ENCODE measurements at regions not wholly inside any gene's neighbourhood (a gene's known extent, or its start where the extent isn't known, plus 50 kb on each side); places are given as distances from the start of the nearest gene placed in this dataset.

DNA sequence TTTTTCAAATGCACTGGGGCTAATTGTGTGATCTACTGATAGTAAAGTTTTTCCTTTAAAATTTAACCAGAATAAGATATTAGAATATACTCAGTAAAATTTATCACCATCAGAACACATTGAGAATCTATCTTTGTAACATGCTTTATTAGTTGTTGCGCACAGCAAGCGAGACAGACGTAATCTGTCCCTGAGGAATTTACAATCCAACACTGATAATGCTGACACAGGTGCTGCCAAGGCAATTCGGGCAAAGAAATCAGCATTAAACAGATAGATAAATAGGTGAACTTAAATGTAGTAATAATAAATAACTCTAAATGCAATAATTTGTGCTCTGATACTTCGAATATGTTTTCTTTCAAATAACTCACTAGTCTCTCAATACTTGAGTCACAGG lies 607.2 kb downstream of the HTR1B start:
- Histone ChIP-seq H2AFZ (ENCODE audit: low read depth, low read length, poor library complexity, severe bottlenecking) (no peak overlapping the region), H3K4me3 (replicated peaks in 1 of 2; ENCODE audit: low read depth in 1 of 2, low read length in 2 of 2) (no peak overlapping the region), H3K4me1 (ENCODE audit: control insufficient read depth in 1 of 2, insufficient read depth in 2 of 2, low read length in 2 of 2) (no peaks in the 10 kb centered on the region), H3K9ac (ENCODE audit: low read length) (no peak overlapping the region), H3K36me3 (ENCODE audit: control insufficient read depth in 1 of 2, insufficient read depth in 2 of 2, low read length in 2 of 2) (no peaks in the 10 kb centered on the region), H3K27ac (ENCODE audit: low read depth, low read length) (no peak overlapping the region), H3K9me2 (ENCODE audit: insufficient read depth) (no peaks in the 10 kb centered on the region), H3K79me2 (ENCODE audit: insufficient read depth, low read length) (no peaks in the 10 kb centered on the region), H3K4me2 (ENCODE audit: low read length) (no peak overlapping the region), H3K9me3 (ENCODE audit: control insufficient read depth in 1 of 2, insufficient read depth in 1 of 2, low read depth in 1 of 2, low read length in 2 of 2) (no peaks in the 10 kb centered on the region), H4K20me1 (ENCODE audit: insufficient read depth) (no peaks in the 10 kb centered on the region), H3K27me3 (ENCODE audit: insufficient read depth, low read length) (no peaks in the 10 kb centered on the region)
- BruUV-seq (replicated peaks) = no TSS peak
- no peak for TF ChIP-seq POLR2AphosphoS5 (IDR thresholded peaks at IDR 0.05; ENCODE audit: low read depth, low read length)
- TF ChIP-seq CBX3 (IDR thresholded peaks at IDR 0.05; ENCODE audit: low read depth) = no peak
- TF ChIP-seq, protein P1, sequence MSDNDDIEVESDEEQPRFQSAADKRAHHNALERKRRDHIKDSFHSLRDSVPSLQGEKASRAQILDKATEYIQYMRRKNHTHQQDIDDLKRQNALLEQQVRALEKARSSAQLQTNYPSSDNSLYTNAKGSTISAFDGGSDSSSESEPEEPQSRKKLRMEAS (IDR thresholded peaks at IDR 0.05) = no peak
- no peak for TF ChIP-seq ZBTB33 (IDR thresholded peaks at IDR 0.05; ENCODE audit: extremely low read depth, insufficient replicate concordance, low read length)
- no peak for TF ChIP-seq CEBPB (IDR thresholded peaks at IDR 0.05; ENCODE audit: low read depth)
- TF ChIP-seq ATF3 (IDR thresholded peaks at IDR 0.05) = no peak
- TF ChIP-seq EGR1 (IDR thresholded peaks at IDR 0.05; ENCODE audit: low read depth) = no peak
- TF ChIP-seq ELF1 (IDR thresholded peaks at IDR 0.05; ENCODE audit: borderline replicate concordance, low read depth) = no peak
- ChIA-PET RAD21 (ENCODE audit: low non-redundant PET in 1 of 2, low total read pairs in 2 of 2, uncharacterized antibody in 2 of 2, unreplicated experiment in 2 of 2) (no interaction called here), POLR2A (no interaction called here), CTCF (no interaction called here)
- intact Hi-C loops (cut with micrococcal nuclease) = no loop called here
- ATAC-seq (no peak), DNase-seq (ENCODE audit: low read depth, low spot score) (no peak)

DNA sequence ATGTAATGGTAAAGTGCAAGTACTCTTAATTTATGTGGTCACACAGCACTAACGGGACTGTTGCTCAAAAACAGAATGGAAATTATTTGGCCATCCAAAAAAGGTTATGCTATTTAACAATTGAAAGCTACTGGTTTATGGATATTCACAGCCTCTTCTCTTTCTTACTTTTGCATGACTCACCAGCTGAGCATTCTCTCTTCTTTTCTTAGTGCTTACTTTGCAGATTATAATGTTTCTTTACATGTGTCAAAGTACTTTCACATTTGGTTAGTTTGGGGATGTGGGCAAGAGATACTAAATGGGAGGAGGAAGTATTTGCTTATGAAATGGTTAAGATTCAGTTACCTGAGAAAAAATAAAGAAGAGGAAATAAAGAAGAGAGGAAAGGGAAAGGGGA lies 610.5 kb downstream of the HTR1B start:
- H2AFZ ChIP-seq (ENCODE audit: low read depth, low read length, poor library complexity, severe bottlenecking) = no peak overlapping the region
- ChIA-PET RAD21 (ENCODE audit: low non-redundant PET in 1 of 2, low total read pairs in 2 of 2, uncharacterized antibody in 2 of 2, unreplicated experiment in 2 of 2) (no interaction called here), CTCF (interaction anchor here (1.3 kb wide), 1 partner anchor 9 kb away, joined by 7 read pairs; no protein-coding TSS in a partner anchor), POLR2A (no interaction called here)
- H3K9me3 ChIP-seq (ENCODE audit: control insufficient read depth in 1 of 2, insufficient read depth in 1 of 2, low read depth in 1 of 2, low read length in 2 of 2) = no peaks in the 10 kb centered on the region
- H3K79me2 ChIP-seq (ENCODE audit: insufficient read depth, low read length) = no peaks in the 10 kb centered on the region
- no peaks in the 10 kb centered on the region for H3K4me1 ChIP-seq (ENCODE audit: control insufficient read depth in 1 of 2, insufficient read depth in 2 of 2, low read length in 2 of 2)
- ATAC-seq = no peak
- intact Hi-C loops (cut with micrococcal nuclease) = no loop called here
- H3K36me3 ChIP-seq (ENCODE audit: control insufficient read depth in 1 of 2, insufficient read depth in 2 of 2, low read length in 2 of 2) = no peaks in the 10 kb centered on the region
- H3K27ac ChIP-seq (ENCODE audit: low read depth, low read length) = no peak overlapping the region
- H3K4me3 ChIP-seq (replicated peaks in 1 of 2; ENCODE audit: low read depth in 1 of 2, low read length in 2 of 2) = no peak overlapping the region
- H4K20me1 ChIP-seq (ENCODE audit: insufficient read depth) = no peaks in the 10 kb centered on the region
- no TSS peak for BruUV-seq (replicated peaks)
- no peaks in the 10 kb centered on the region for H3K9me2 ChIP-seq (ENCODE audit: insufficient read depth)
- no peak overlapping the region for H3K9ac ChIP-seq (ENCODE audit: low read length)
- no peaks in the 10 kb centered on the region for H3K27me3 ChIP-seq (ENCODE audit: insufficient read depth, low read length)
- H3K4me2 ChIP-seq (ENCODE audit: low read length) = no peak overlapping the region
- no peak for DNase-seq (ENCODE audit: low read depth, low spot score)
- TF ChIP-seq JUND (IDR thresholded peaks at IDR 0.05) = no peak
- no peak for TF ChIP-seq ELF1 (IDR thresholded peaks at IDR 0.05; ENCODE audit: borderline replicate concordance, low read depth)
- TF ChIP-seq SRF (IDR thresholded peaks at IDR 0.05; ENCODE audit: low read depth) = no peak
- TF ChIP-seq ZNF274 (IDR thresholded peaks at IDR 0.05; ENCODE audit: low read depth, low read length) = no peak
- TF ChIP-seq, protein P1 (IDR thresholded peaks at IDR 0.05) = no peak
- TF ChIP-seq CBX3 (IDR thresholded peaks at IDR 0.05; ENCODE audit: low read depth) = no peak
- no peak for TF ChIP-seq POLR2A (IDR thresholded peaks at IDR 0.05; ENCODE audit: borderline replicate concordance, extremely low read depth, insufficient read depth, insufficient read length)
- no peak for TF ChIP-seq ZBTB33 (IDR thresholded peaks at IDR 0.05; ENCODE audit: extremely low read depth, insufficient replicate concordance, low read length)
